Stimulated activated CD8-positive, alpha-beta memory T cell treated with anti-CD3 and anti-CD28 coated beads, Interleukin-12 subunit alpha, Interleukin-12 subunit beta, amount 100 ng/mL, for 24 hours (primary cell): ENCODE measurements at regions not wholly inside any gene's neighbourhood (a gene's known extent, or its start where the extent isn't known, plus 50 kb on each side); places are given as distances from the start of the nearest gene placed in this dataset.
"Not testable (repeated sequence)": the region's sequence is repeated elsewhere in the genome, so short reads cannot be mapped to it uniquely, and the experiment has no call there.

ENCODE experiments used
- DNase-seq: peaks from one replicate; pipeline ENCODE4 v3.0.0-alpha.2; 2020; ENCODE audit errors: extremely low read depth

DNA sequence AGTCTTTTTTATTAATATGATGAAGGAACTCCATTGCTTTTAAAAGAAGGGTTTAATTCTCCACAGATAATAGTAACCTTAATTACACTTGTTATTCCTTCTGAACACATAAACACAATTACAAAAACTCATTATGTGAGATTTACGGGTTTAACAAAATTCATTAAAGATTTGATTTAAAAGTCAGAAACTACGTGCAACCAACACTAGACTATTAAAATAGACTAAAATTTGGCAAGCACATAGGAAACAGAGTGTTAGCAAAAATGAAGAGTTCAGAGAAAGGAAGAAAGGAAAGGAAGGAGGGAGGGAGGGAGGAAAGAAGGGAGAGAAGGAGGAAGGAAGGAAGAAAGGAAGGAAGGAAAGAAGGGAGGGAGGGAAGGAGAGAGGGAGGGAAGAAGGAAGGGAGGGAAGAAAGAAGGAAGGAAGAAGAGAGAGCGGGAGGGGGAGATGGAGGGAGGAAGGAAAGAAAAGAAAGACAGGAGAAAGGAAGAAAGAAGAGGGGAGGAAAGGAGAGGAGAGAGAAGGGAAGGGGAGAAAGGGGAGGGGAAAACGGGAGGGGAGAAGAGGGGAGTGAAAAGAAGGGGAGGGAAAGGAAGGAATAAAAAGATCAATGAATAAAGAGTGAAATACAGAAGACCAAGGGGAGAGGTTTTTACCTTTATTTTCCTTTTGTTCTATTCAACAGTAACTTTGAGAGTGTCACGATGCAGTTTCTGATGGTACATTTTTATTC is 123.4 kb upstream of the LYPLAL1 start:
- DNase-seq, result no peak

DNA sequence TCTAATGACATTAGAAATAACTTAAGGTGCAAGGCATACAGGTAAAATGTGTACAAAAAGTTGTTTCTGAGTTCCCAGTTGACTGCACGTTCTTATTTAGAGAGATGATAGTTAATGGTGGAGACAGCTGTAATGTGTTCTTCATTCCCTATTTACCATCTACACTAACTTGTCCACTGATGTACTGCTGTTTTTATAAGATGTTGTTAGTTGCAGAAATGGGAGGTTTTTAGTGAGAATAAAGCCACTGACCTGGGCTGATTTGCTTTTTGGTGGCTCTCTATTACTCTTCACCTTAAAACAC is 122.9 kb upstream of the LYPLAL1 start:
- no peak for DNase-seq

DNA sequence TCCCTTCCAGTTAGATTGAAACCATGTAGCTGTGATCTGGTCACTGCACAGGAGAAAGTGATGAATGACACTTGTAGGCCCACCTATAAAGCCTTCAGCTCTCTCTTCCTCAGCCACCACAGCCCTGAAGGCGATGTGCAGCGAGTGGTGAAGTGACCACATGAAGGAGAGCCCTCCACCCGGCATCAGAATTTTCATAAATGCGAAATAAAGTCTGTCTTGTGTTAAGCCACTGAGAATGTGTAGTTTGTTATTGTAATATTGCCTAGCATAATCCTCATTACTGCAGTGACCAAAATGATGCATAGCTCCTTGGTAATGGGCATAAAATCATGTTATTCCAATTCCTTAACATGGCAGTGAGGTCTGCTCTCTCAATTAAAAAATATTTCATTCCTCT is 122.1 kb upstream of the LYPLAL1 start:
- no peak for DNase-seq

DNA sequence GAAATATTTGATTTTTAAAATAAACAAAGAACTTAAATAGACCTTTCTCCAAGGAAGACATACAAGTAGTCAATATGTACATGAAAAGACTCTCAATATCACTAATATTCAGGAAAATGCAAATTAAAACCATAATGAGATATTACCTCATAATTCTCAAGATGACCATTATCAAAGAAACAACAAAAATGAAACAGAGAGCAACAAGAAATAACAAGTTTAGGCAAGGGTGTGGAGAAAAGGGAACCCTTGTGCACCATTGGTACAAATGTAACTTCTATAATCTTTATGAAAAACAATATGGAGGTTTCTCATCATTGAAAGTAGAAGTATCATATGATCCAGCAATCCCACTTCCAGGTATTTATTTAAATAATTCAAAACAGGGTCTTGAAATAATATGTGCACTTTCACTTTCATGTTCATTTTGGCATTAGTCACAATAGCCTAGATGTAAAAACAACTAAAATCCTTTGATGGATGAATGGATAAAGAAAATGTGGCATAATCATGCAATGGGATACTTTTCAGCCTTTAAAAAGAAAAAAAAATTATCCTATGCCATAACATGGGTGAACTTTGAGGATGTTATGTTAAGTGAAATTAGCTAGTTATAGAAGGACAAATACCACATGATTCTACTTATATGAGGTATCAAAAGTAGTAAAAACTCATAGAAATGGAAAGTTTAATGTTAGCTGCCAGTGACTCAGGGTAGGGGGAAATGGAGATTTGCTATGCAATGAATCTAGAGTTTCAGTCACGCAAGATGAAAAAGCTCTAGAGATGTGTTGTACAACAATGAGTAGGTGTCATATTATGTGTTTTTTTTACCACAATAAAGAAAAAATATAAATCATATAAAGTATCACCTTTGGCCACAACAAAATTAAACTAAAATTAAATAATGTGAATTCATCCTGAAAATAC is 114.5 kb upstream of the LYPLAL1 start:
- no peak for DNase-seq

DNA sequence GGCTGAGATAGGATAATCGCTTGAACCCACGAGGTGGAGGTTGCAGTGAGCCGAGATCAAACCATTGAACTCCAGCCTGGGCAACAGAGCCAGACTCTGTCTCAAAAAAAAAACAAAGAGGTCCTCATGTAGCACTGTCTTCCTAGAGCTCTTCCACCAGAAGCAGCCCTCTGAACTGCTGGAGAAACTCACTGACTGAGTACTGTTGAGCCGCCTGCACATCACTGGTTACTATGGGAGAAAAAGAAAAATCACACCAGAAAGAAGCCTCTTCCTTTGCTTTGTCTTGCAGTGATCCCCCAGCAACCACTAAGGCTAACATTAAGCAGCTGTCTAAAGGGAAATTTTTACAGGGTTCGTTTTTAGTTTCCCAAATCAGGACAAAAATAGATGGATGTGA is 112.9 kb upstream of the LYPLAL1 start:
- DNase-seq, result no peak

DNA sequence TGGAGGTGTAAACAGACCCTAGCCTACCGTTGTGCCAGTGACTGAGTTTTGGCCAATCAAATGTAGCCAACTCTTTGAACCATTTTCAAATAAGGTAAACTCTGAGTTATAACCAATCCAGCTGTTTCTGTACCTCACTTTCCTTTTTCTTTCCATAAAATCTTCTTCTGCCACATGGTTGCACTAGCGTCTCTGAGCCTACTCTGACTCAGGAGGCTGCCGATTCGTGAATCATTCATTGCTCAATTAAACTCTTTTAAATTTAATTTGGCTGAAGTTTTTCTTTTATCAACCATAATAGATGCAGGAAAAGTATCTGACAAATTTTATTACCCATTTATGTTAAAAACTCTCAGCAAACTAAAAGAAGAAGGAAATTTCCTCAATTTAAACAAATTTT is 111.5 kb upstream of the LYPLAL1 start:
- DNase-seq, result no peak

DNA sequence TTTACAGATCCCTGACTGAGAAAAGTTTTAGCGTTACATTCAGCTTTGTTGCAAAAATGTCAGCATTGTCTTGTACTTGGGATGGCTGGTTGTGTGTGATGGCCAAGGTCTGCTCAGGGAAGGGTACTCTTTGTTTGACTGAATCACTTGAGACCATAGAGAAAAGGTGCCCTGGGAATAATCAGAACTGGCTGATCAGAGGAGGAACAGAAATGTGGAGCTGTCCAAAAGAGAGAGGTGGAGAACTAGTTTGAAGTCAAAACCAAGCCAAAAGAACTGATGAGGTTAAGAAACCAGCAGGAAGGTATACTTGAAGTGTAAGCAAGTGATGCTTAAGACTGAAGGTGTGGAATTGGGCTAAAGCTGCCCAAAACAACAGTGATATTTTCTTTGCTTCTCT is 107.6 kb upstream of the LYPLAL1 start:
- DNase-seq, result no peak

DNA sequence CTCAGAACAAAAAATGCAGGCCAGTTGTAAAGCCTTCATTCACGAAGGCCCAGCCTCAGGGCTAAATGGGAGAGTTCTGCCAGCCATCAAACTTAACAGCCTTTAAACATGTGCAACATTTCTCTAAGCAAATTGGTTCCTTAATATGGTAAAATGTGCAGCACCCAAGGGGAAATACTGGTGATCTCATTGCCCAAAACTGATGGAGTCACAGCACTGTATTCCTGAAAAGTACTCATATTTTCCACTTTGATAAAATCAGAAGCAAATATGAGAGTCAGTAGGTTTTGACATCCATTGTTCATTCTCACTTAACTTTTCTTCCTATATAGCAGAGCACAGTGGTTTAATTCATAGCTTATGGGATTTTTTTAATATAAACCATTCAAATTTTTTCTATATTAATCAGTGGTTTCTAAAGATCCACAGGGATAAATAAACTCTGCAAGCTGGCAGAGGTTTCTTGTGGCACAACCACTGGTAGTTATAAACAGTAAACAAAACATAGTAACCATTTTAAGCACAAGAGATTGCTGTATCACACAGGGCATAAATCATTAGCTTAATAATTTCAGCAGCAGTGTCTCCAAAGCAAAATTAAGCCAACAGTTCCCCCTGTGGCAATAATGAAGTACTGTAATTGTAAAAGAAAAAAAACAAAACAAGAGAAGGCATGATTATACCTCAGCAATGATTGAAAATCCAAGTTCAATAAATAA is 106.9 kb upstream of the LYPLAL1 start:
- DNase-seq, result no peak

DNA sequence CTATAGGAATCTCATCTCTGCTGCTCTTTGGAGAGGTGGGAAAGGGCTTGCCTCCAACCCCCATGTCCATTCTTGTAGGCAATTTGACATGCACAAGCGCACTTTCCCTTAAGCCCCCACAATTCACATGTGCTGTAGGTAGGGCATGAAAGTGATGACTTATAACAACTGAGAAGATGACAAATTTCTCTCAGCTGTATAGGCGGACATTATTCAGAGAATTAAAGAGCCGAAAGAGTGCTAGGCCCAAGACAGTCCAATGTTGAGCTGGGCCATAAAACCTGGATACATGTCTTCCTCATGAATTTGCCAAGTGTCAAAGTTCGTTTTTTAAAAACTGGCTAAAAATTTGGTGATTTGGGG is 106.3 kb upstream of the LYPLAL1 start:
- no peak for DNase-seq

DNA sequence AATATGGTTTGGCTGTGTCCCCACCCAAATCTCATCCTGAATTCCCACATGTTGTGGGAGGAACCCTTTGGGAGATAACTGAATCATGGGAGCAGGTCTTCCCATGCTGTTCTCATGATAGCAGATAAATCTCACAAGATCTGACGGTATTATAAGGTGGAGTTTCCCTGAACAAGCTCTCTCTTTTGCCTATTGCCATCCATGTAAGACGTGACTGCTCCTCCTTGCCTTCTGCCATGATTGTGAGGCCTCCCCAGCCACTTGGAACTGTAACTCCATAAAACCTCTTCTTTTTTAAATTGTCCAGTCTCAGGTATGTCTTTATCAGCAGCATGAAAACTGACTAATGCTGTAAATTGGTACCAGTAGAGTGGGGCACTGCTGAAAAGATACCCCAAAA is 103.3 kb upstream of the LYPLAL1 start:
- DNase-seq, result not testable (repeated sequence)

DNA sequence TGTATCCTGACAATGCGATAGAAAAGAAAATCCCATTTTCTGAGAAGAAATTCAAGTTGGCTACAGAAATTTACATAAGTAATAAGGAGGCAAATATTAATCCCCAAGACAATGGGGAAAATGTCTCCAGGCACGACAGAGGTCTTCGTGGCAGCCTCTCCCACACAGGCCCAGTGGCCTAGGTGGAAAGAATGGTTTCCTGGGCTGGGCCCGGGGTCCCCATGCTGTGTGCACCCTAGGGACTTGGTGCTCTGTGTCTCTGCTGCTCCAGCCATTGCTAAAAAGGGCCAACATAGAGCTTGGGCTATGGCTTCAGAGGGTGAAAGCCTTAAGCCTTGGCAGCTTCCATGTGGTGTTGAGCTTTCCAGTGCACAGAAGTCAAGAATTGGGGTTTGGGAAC is 102.5 kb upstream of the LYPLAL1 start:
- no peak for DNase-seq

DNA sequence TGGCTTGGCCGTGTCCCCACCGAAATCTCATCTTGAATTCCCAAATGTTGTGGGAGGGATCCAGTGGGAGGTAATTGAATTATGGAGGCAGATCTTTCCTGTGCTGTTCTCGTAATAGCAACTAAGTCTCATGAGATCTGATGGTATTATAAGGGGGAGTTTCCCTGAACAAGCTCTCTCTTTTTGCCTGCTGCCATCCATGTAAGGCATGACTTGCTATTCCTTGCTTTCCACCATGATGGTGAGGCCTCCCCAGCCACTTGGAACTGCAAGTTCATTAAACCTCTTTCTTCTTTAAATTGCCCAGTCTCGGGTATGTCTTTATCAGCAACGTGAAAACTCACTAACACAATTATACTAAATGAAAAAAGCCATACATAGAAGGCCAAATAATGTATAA is 101.3 kb upstream of the LYPLAL1 start:
- DNase-seq, result no peak

DNA sequence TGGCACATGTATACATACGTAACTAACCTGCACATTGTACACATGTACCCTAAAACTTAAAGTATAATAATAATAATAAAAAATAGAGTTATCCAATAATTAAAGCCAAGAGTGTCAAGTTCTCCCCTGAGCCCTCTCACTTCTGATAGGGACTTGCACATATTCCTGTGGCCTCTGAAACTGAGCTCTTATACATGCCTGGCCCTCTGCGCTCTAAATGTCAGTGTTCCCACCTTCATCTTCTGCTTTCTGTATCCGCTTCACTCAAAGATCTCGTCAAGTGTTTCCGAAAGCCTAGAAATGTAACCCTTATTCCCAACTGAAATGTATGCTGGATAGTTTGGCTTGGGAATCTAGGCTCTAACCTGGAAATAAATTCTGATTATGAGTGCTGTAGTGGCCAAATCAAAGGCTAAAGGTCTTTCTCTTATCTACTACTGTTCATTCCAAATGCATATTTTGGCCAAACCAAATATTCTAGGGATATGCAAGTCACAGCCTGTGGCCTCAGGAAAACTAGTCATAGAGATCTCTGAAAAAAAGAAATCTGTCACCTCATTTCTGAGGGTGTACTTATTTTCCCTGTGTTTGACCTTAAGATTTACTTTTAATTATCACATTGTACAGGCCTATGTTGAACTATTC is 99.5 kb upstream of the LYPLAL1 start:
- DNase-seq, result no peak

DNA sequence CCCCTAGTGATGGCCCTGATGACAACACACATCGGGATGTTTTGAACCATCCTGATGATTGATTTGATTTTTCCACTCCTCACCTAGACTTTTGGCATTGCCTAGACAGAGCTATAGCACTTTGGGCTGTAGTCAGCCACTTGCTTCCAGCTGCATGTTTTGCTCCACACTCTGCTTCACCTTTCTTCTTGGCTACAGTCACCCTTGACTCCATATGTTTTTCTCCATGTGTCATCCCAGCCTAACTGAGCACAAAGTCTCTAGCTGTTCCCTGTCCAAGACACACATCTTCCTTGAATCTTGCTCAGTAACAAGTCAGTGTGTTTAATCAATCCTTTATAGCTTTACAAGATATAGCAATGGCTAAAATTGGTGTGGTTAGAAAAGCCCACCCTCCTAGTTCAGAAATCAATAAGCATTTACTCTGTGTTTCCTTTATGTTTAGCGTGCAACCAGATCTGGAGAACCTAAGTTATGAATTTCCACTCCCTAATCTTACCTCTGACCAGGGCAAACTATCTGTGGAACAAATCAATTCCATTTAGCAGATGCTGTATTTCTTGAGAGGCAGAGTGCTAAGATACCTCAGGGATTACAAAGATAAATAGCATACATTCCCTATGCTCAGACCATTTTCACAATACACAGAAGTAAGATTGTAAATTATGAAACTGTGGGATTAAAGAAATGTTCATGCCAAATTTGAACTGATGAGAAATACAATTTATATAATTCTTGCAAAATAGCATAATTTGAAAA is 98.4 kb upstream of the LYPLAL1 start:
- no peak for DNase-seq

DNA sequence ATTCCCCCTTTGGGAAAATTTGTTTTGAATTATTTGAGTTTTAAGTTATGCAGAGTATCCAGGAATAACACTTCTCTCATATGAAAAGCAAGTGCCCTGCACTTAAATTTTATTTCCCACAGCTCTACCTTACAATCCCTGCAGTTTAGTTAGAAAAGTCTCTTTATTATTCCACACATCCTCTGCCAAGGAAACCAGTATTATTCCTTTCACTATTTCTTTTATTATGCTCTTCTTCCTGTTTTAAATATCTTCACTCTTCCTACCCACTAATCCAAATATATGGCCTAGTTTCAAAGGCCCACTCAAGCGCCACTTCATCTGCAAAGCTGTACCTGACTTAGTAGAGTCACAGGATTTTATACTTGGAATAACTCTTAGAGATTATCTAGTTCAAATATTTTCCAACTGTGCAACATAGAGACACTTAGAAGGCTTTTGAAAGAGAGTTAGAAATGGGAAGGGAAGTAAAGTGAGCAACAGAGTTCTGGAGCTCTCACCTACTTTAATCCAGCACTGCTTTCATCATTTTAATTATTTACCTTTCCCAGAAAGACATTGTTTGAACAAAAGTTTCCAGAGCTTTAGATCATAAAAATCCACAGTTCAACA is 97.2 kb upstream of the LYPLAL1 start:
- DNase-seq, result no peak

DNA sequence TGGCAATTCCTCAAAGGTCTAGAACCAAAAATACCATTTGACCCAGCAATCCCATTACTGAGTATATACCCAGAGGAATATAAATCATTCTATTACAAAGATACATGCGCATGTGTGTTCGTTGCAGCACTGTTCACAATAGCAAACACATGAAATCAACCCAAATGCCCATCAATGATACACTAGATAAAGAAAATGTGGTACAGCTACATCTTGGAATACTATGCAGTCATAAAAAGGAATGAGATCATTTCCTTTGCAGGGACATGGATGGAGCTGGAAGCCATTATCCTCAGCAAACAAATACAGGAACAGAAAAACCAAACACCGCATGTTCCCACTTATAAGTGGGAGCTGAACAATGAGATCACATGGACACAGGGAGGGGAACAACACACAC is 95.9 kb upstream of the LYPLAL1 start:
- DNase-seq, result not testable (repeated sequence)

DNA sequence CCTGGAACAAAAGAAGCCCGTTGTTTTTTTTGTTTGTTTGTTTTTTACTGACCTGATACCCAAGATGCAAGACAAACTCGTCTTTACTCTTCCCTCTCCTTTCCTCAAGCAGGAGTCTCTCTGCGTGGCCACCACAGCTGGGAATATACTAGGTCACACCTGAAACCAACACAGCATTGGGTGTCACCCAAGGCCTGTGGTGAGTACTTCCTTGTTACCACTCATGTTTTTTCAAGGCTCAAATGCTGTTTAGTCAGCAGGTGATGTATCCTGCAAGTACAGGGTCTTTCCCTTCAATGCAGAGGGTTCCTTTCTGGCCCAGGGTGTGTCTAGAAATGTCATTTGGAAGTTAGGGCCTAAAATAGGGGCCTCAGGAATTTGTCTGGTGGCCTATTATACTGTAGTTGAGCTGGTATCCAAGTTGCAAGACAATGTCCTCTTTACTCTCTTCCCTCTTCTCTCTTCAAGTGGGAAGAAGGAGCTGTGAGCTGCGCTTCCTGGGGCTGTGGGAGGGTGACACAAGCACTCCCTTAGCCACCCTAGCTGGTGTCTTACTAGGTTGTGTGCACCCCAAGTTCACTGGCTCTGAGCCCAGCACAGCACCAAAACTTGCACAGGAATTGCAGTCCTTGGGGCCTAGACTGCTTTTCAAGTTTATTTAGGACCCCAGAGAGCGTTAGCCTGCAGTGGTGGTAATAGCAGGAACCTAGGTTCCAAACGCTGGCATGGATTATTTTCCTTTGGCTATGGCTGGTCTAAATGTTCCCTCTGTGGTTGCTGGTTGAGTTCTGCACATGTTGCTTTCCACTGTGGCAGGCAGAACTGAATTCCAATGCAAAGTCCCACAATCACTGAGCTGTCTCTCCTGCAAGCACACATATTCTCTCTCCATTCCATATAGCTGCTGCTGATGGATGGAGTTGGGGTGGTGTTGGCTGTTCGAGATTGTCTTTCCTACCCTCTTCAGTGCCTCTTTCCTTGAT is 91.4 kb upstream of the LYPLAL1 start:
- no peak for DNase-seq

DNA sequence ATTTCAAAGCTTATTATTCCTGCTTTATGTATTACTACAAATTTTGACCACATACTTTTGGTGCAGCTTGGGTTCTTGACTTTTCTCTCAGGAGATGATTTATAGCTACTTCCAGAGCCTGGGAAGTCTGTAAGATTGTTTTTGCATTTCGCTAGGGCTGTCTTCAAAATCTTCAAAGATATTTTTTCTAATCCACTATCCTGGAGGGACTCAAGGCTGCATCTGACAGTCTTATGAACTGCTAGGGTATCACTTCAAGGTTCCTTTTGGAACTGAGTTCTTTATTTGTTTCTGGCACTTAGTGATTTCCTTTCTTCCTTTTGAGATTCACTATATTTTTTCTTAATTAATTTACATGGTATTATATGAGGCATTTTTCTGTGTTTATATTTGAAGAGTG is 90.0 kb upstream of the LYPLAL1 start:
- no peak for DNase-seq

DNA sequence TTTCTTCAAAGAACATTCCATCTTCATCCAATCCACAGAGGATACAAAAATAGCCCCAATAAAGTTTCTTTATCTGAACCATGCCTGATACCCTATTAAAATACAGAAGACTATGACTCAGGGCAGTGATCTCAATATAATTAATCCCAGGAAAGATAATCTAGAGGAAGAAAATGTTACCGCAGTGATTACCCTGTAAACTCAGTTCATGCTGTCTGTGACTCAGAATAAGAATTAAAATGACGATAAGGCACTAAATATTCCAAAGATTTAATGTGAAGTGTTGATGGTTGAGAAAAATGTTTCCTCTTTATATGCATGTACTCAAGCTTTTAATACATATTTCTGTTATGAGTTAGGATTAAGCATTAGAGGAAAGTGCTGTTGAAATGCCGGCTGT is 88.6 kb upstream of the LYPLAL1 start:
- no peak for DNase-seq

DNA sequence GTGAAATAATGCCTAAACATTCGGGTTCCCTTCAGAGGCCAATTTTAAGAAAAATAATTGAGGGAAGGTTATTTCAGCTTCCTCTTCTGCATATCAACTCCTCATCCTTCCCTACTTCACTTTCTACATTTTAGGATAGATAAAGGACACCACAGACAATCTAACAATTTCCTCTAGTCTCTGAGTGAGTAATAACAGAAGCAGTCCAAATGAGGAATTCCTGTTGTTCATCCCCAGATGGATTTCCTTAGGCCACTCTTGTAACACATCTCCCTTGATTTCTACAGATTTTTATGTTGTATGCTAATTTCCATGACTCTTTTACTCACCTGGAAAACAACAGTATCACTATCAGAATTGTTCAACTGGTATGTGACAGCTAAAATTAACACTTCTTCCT is 87.7 kb upstream of the LYPLAL1 start:
- no peak for DNase-seq
